ENCODE measurements at regions not wholly inside any gene's neighbourhood (a gene's known extent, or its start where the extent isn't known, plus 50 kb on each side); places are given as distances from the start of the nearest gene placed in this dataset.

GRCh38 chr1:8217809-8218208 is 100.1 kb upstream of the SLC45A1 start (continued):
- TF ChIP-seq CHD7 (IDR thresholded peaks at IDR 0.05; ENCODE audit: insufficient replicate concordance, low read length) (no peak), MAX (IDR thresholded peaks at IDR 0.05) (no peak), SP1 (IDR thresholded peaks at IDR 0.05; ENCODE audit: low read depth, low read length) (no peak), SP4 (IDR thresholded peaks at IDR 0.05; ENCODE audit: low read length) (no peak), GABPA (IDR thresholded peaks at IDR 0.05; ENCODE audit: borderline replicate concordance, insufficient read depth, low read length) (no peak), CBX5 (IDR thresholded peaks at IDR 0.05; ENCODE audit: low read depth, low read length) (no peak)

All from H1 (cell line).